MCF 10A (cell line): ENCODE measurements at regions not wholly inside any gene's neighbourhood (a gene's known extent, or its start where the extent isn't known, plus 50 kb on each side); places are given as distances from the start of the nearest gene placed in this dataset.

ENCODE experiments used
- BruUV-seq: library from RNA; stranded (reverse); fragments of 400-500 nt; replicated peaks from 2 replicates; lab custom pipeline; 2021; lab: Mats Ljungman, UMichigan
- CTCF ChIA-PET: fragments of 300-600 bp; sonication (Branson Sonifier 250); formaldehyde crosslinking; extraction: SDS; loops from one replicate; lab custom pipeline; 2021; ENCODE audit warnings: antibody characterized with exemption, inconsistent platforms; lab: Yijun Ruan, JAX
- POLR2A ChIA-PET: fragments of 300-600, 350-650 bp; sonication (Branson Sonifier 250); formaldehyde crosslinking; extraction: SDS; loops from one replicate; lab custom pipeline; 2020; ENCODE audit warnings: antibody characterized with exemption, inconsistent platforms; lab: Yijun Ruan, JAX
- DNase-seq: peaks from one replicate; pipeline ENCODE4 v3.0.0-alpha.2; 2018; ENCODE audit not compliant: unreplicated experiment
- H3K27ac Mint-ChIP-seq: one replicate; pipeline ENCODE4 v1.8.0; 2022; ENCODE audit warnings: mild to moderate bottlenecking, low read depth, mixed read lengths; ENCODE audit not compliant: unreplicated experiment
- H3K27me3 Mint-ChIP-seq: one replicate; pipeline ENCODE4 v1.8.0; 2022; ENCODE audit warnings: mixed read lengths; ENCODE audit not compliant: insufficient read depth, unreplicated experiment
- H3K36me3 Mint-ChIP-seq: one replicate; pipeline ENCODE4 v1.8.0; 2022; ENCODE audit warnings: mild to moderate bottlenecking, moderate library complexity, mixed read lengths; ENCODE audit not compliant: insufficient read depth, unreplicated experiment
- H3K4me1 Mint-ChIP-seq: one replicate; pipeline ENCODE4 v1.8.0; 2022; ENCODE audit warnings: mixed read lengths; ENCODE audit not compliant: insufficient read depth, unreplicated experiment
- H3K4me3 Mint-ChIP-seq: one replicate; pipeline ENCODE4 v1.8.0; 2022; ENCODE audit warnings: mild to moderate bottlenecking, moderate library complexity, mixed read lengths; ENCODE audit not compliant: unreplicated experiment
- H3K9me3 Mint-ChIP-seq: one replicate; pipeline ENCODE4 v1.8.0; 2022; ENCODE audit warnings: mixed read lengths; ENCODE audit not compliant: unreplicated experiment
- CTCF ChIP-seq: fragments of 200-600 bp; IDR thresholded peaks from one replicate; pipeline ENCODE4 v1.8.0; 2022; ENCODE audit warnings: antibody characterized with exemption, mild to moderate bottlenecking; ENCODE audit not compliant: unreplicated experiment
- intact Hi-C: fragments of 100-400 bp; cut with micrococcal nuclease; formaldehyde crosslinking; loops from 2 replicates; pipeline ENCODE4 v1.14.1; 2022

DNA sequence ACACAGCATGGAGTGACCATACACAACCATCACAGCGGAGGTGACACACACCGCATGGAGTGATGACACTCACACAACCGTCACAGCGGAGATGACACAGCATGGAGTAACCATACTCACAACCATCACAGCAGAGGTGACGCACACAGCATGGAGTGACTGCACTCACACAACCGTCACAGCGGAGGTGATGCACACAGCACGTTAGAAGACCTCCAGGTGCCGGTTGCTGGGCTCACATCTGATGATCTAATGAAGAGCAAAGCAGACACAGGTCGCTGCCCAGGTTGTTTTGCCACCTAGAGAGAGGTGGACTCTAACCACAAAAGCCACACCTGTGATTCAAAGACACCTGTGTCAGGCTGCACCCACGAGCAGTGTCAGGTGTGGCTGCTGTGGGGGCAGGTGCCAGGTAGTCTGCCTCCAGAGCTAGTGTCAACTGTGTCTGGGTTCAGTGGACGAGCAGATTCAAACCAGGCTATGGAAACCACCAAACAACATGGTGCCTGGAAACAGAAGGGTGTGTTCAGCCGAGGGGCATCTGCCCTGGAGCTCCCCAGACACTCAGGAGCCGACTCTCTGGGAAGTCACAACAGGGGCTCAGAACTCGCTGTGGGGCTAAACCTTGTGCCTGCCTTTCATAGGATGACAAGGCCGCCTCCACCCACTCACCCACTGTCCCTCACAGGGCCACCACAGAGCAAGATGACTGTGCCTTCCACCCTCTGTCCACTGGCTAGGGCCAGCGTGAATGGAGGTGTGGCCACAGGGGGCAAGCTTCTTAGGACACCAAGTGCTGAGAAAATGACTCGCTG lies 608.2 kb downstream of the TBC1D22A start:
- Mint-ChIP-seq H3K36me3 (no peaks in the 10 kb centered on the region), H3K4me3 (no peak overlapping the region), H3K9me3 (no peaks in the 10 kb centered on the region), H3K4me1 (no peaks in the 10 kb centered on the region), H3K27me3 (peaks cover 25% of the 10 kb centered on the region), H3K27ac (no peak overlapping the region)
- CTCF ChIA-PET: no interaction called here
- no peak for TF ChIP-seq CTCF
- BruUV-seq: no TSS peak
- intact Hi-C loops: no loop called here
- no peak for DNase-seq
- POLR2A ChIA-PET: no interaction called here

GRCh38 chr22:47369431-47370015 lies 607.1 kb downstream of the TBC1D22A start:
- intact Hi-C loops: no loop called here
- Mint-ChIP-seq H3K36me3 (no peaks in the 10 kb centered on the region), H3K4me3 (no peak overlapping the region), H3K9me3 (no peaks in the 10 kb centered on the region), H3K4me1 (no peaks in the 10 kb centered on the region), H3K27ac (no peak overlapping the region), H3K27me3 (peaks cover 14% of the 10 kb centered on the region)
- no peak for TF ChIP-seq CTCF
- DNase-seq: no peak
- BruUV-seq: no TSS peak
- ChIA-PET POLR2A (no interaction called here), CTCF (no interaction called here)

DNA sequence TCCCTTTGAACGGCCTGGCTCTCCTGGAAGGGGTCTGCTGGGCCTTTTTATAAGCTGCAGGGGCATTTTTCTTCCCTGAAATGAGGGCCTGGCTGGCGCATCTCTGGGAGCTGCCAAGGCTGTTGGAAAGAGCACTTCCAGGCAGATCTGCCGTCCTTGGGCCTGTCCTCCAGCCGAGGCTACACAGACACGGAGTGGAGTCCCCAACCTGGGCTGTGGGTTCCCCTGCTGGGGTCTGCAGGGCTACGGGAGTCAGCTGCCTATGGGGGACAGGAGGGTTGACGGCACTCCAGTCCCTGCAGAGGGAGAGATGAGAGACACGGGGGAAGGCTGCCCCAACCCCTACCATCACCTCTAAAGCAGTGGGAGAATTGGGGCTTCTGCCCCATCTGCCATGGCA lies 606.6 kb downstream of the TBC1D22A start:
- H3K36me3 Mint-ChIP-seq: no peaks in the 10 kb centered on the region
- no peak for DNase-seq
- ChIA-PET POLR2A (no interaction called here), CTCF (no interaction called here)
- TF ChIP-seq CTCF: no peak
- no peak overlapping the region for H3K27ac Mint-ChIP-seq
- H3K4me3 Mint-ChIP-seq: no peak overlapping the region
- no TSS peak for BruUV-seq
- peaks cover 9% of the 10 kb centered on the region for H3K27me3 Mint-ChIP-seq
- intact Hi-C loops: no loop called here
- no peaks in the 10 kb centered on the region for H3K4me1 Mint-ChIP-seq
- peaks cover 4% of the 10 kb centered on the region for H3K9me3 Mint-ChIP-seq

- no peak overlapping the region for H3K4me3 Mint-ChIP-seq
- no TSS peak for BruUV-seq
- peaks cover 6% of the 10 kb centered on the region for H3K9me3 Mint-ChIP-seq
- ChIA-PET CTCF (no interaction called here), POLR2A (no interaction called here)
- no peaks in the 10 kb centered on the region for H3K36me3 Mint-ChIP-seq
- H3K4me1 Mint-ChIP-seq: no peaks in the 10 kb centered on the region
- no peak for TF ChIP-seq CTCF
- DNase-seq: no peak
- intact Hi-C loops: no loop called here
- H3K27ac Mint-ChIP-seq: no peak overlapping the region
- H3K27me3 Mint-ChIP-seq: peaks cover 8% of the 10 kb centered on the region
These were observed 605.8 kb downstream of the TBC1D22A start for GRCh38 chr22:47367993-47368945.
